Sigmoid colon (tissue), 4 donors: ENCODE measurements at regions not wholly inside any gene's neighbourhood (a gene's known extent, or its start where the extent isn't known, plus 50 kb on each side); places are given as distances from the start of the nearest gene placed in this dataset.

Experiments
- CTCF ChIP-seq, 4 experiments: fragments of 450-650 bp in 3 of 4; fragments of 200-600 bp in 1 of 4; IDR thresholded peaks; one replicate each; pipeline ENCODE4 v1.5.1; 2016 to 2019; ENCODE audit warnings: antibody characterized with exemption in 4 of 4, mild to moderate bottlenecking in 3 of 4, moderate library complexity in 2 of 4
- EP300 ChIP-seq, 4 donors: sonication (generic); formaldehyde crosslinking; IDR thresholded peaks; one replicate each; pipeline ENCODE4 v1.6.1; 2017; ENCODE audit warnings: antibody characterized with exemption in 4 of 4
- POLR2A ChIP-seq, 2 donors: fragments of 450-650 bp; IDR thresholded peaks; one replicate each; pipeline ENCODE4 v1.6.1; 2016; ENCODE audit warnings: antibody characterized with exemption in 2 of 2, mild to moderate bottlenecking in 2 of 2, moderate library complexity in 2 of 2
- POLR2AphosphoS5 ChIP-seq, 4 donors: sonication (generic); formaldehyde crosslinking; IDR thresholded peaks; one replicate each; pipeline ENCODE4 v1.6.1; 2017; ENCODE audit warnings: antibody characterized with exemption in 4 of 4

- TF ChIP-seq CTCF (IDR thresholded peaks at IDR 0.05) (peak in 1 of 4 experiments; percentile 29), POLR2AphosphoS5 (IDR thresholded peaks at IDR 0.05) (no peak), POLR2A (IDR thresholded peaks at IDR 0.05) (no peak), EP300 (IDR thresholded peaks at IDR 0.05) (no peak)
Measured at GRCh38 chrX:138775517-138775916, 64.0 kb upstream of the FGF13 start.
